A673 (cell line): ENCODE measurements at regions not wholly inside any gene's neighbourhood (a gene's known extent, or its start where the extent isn't known, plus 50 kb on each side); places are given as distances from the start of the nearest gene placed in this dataset.

Experiments used
- BruUV-seq: library from RNA; stranded (reverse); fragments of 400-500 nt; replicated peaks from 2 replicates; lab custom pipeline; 2021; lab: Mats Ljungman, UMichigan
- CTCF ChIA-PET: fragments of 300-600 bp; sonication (Branson Sonifier 250); formaldehyde crosslinking; loops from one replicate; lab custom pipeline; 2022; ENCODE audit warnings: antibody characterized with exemption; lab: Charles Lee
- POLR2A ChIA-PET: fragments of 300-600 bp; sonication (Branson Sonifier 250); formaldehyde crosslinking; loops from one replicate; lab custom pipeline; 2022; ENCODE audit warnings: antibody characterized with exemption; ENCODE audit not compliant: low non-redundant PET; lab: Charles Lee
- DNase-seq: peaks from one replicate; pipeline ENCODE4 v3.0.0-alpha.2; 2015; ENCODE audit warnings: low spot score
- H3K27ac ChIP-seq: fragments of 200-600 bp; sonication (generic); 2 replicates; pipeline ENCODE4 v1.5.1; 2016; ENCODE audit warnings: mixed run types, low read depth, mild to moderate bottlenecking, mixed read lengths, antibody characterized with exemption, low read length; ENCODE audit not compliant: poor library complexity, severe bottlenecking
- H3K27me3 ChIP-seq: fragments of 200-600 bp; sonication (generic); replicated peaks from 2 replicates; pipeline ENCODE4 v1.6.1; 2017; ENCODE audit warnings: mixed run types, low read depth, mild to moderate bottlenecking, mixed read lengths, antibody characterized with exemption, low read length; ENCODE audit not compliant: insufficient read depth, poor library complexity
- H3K36me3 ChIP-seq: fragments of 200-600 bp; sonication (generic); 2 replicates; pipeline ENCODE4 v1.6.1; 2016; ENCODE audit warnings: mixed run types, mild to moderate bottlenecking, mixed read lengths, antibody characterized with exemption, low read length; ENCODE audit not compliant: insufficient read depth, poor library complexity, severe bottlenecking
- H3K4me1 ChIP-seq: fragments of 200-600 bp; sonication (generic); 2 replicates; pipeline ENCODE4 v1.6.1; 2017; ENCODE audit warnings: mixed run types, mild to moderate bottlenecking, mixed read lengths, antibody characterized with exemption, low read length; ENCODE audit not compliant: insufficient read depth, poor library complexity, severe bottlenecking
- H3K4me3 ChIP-seq: fragments of 200-600 bp; sonication (generic); 2 replicates; pipeline ENCODE4 v1.5.1; 2016; ENCODE audit warnings: low read depth, mixed run types, mild to moderate bottlenecking, mixed read lengths, low read length; ENCODE audit not compliant: poor library complexity, severe bottlenecking
- H3K9me3 ChIP-seq: fragments of 200-600 bp; sonication (generic); 2 replicates; pipeline ENCODE4 v1.6.1; 2016; ENCODE audit warnings: mixed run types, low read depth, mild to moderate bottlenecking, mixed read lengths, antibody characterized with exemption, low read length; ENCODE audit not compliant: poor library complexity, severe bottlenecking
- EZH2 ChIP-seq: fragments of 200-600 bp; sonication (generic); IDR thresholded peaks from 2 replicates; pipeline ENCODE4 v1.6.1; 2017; ENCODE audit warnings: borderline replicate concordance, low read depth, mild to moderate bottlenecking, mixed read lengths, antibody characterized with exemption, low read length; ENCODE audit not compliant: poor library complexity, severe bottlenecking
- intact Hi-C: fragments of 100-400 bp; cut with micrococcal nuclease; formaldehyde crosslinking; loops from one replicate; pipeline ENCODE4 v1.10.0; 2022; ENCODE audit not compliant: unreplicated experiment
- TF ChIP-seq, protein P1 (sequence below): fragments of 300-800, 200-600 bp; sonication (generic); conservative IDR thresholded peaks from 2 replicates; pipeline ENCODE4 v1.5.1; 2017; ENCODE audit warnings: low read depth, mild to moderate bottlenecking, antibody characterized with exemption, low read length, moderate library complexity, mixed read lengths

DNA sequence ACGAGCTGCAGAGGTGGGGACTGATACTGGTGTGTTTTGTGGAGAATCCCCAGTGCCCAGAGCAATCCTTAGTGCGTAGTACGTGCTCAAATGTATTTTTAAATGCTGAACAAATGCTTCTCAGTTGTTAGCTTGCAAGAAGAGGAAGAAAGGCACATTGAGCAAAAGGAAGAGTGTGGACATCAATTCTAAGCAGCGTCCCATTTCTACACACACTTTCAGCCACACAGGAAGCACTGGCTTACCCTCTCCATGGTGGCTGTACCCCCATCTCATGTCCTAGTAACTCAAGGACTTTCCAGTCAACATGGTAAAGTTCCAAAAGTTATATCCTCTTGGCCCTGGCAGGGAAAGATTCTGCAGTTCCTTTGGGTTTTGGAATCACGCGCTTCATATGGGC lies 98.8 kb upstream of the NXT1 start:
- no peaks in the 10 kb centered on the region for H3K36me3 ChIP-seq
- no TSS peak for BruUV-seq
- peaks cover 3% of the 10 kb centered on the region for H3K27me3 ChIP-seq
- CTCF ChIA-PET, result no interaction called here
- no peaks in the 10 kb centered on the region for H3K9me3 ChIP-seq
- DNase-seq, result no peak
- H3K4me1 ChIP-seq, result peaks cover 5% of the 10 kb centered on the region
- no peak overlapping the region for H3K4me3 ChIP-seq
- TF ChIP-seq, protein P1, sequence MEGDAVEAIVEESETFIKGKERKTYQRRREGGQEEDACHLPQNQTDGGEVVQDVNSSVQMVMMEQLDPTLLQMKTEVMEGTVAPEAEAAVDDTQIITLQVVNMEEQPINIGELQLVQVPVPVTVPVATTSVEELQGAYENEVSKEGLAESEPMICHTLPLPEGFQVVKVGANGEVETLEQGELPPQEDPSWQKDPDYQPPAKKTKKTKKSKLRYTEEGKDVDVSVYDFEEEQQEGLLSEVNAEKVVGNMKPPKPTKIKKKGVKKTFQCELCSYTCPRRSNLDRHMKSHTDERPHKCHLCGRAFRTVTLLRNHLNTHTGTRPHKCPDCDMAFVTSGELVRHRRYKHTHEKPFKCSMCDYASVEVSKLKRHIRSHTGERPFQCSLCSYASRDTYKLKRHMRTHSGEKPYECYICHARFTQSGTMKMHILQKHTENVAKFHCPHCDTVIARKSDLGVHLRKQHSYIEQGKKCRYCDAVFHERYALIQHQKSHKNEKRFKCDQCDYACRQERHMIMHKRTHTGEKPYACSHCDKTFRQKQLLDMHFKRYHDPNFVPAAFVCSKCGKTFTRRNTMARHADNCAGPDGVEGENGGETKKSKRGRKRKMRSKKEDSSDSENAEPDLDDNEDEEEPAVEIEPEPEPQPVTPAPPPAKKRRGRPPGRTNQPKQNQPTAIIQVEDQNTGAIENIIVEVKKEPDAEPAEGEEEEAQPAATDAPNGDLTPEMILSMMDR, result no peak
- TF ChIP-seq EZH2, result no peak
- POLR2A ChIA-PET, result no interaction called here
- no peak overlapping the region for H3K27ac ChIP-seq
- intact Hi-C loops, result no loop called here

DNA sequence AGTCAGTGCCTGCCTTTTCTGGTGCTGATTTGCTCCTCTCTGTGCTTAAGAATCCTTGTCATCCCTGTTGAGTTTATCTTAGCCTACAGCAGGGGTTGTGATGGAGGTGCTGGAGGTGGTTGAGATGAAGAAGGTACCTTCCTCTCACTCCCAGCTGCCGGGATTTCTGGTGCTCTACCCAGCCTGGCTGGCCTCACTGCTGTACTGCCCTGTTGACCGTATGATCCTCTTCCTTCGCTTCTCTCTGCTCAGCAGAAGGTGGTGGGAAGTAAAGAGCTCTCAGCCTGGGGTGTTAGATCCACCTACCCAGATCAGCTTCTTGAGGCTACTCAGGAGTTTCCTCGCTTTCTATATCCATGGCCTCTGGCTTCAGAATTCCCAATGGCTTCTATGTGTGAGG lies 101.0 kb upstream of the NXT1 start:
- ChIA-PET CTCF (no interaction called here), POLR2A (no interaction called here)
- intact Hi-C loops, result loop anchor here (10.0 kb wide), 1 partner anchor 555 kb away; no protein-coding TSS in a partner anchor
- DNase-seq, result no peak
- Histone ChIP-seq H3K9me3 (no peaks in the 10 kb centered on the region), H3K27ac (no peak overlapping the region), H3K36me3 (no peaks in the 10 kb centered on the region), H3K4me3 (no peak overlapping the region), H3K27me3 (peaks cover 3% of the 10 kb centered on the region), H3K4me1 (no peaks in the 10 kb centered on the region)
- no peak for TF ChIP-seq EZH2
- TF ChIP-seq, protein P1, result no peak
- no TSS peak for BruUV-seq

DNA sequence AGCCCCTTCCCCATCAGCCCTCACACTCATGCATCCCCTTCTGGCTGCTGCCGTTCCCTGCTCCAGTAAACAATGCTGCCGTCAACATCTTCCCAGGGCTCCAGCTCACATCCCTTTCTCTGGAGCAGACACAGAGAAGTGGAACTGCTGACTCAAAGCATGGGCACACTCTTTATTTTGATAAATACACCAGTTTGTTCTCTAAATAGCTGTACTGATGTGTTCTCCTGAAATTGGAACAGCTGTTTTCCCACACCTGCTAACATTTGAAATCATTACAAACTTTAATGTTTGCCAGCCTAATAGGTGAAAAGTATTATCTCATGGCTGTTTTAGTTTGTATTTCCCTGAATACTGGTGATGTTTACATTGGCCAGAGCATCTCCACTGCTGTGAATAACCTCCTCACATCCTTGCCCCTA lies 102.1 kb upstream of the NXT1 start:
- POLR2A ChIA-PET, result no interaction called here
- TF ChIP-seq EZH2, result no peak
- TF ChIP-seq, protein P1, result no peak
- intact Hi-C loops, result loop anchor here (10.0 kb wide), 1 partner anchor 554 kb away; no protein-coding TSS in a partner anchor
- CTCF ChIA-PET, result no interaction called here
- Histone ChIP-seq H3K4me1 (no peaks in the 10 kb centered on the region), H3K36me3 (no peaks in the 10 kb centered on the region), H3K27me3 (peaks cover 3% of the 10 kb centered on the region), H3K4me3 (no peak overlapping the region), H3K9me3 (no peaks in the 10 kb centered on the region), H3K27ac (no peak overlapping the region)
- no peak for DNase-seq
- BruUV-seq, result no TSS peak
